H1 (cell line): ENCODE measurements at regions not wholly inside any gene's neighbourhood (a gene's known extent, or its start where the extent isn't known, plus 50 kb on each side); places are given as distances from the start of the nearest gene placed in this dataset.

Source experiments
- CTCF ChIA-PET: fragments of 300-600 bp; sonication (Branson Sonifier 250); formaldehyde crosslinking; loops from one replicate; lab custom pipeline; 2021; ENCODE audit not compliant: partially characterized antibody; lab: Charles Lee
- POLR2A ChIA-PET: fragments of 300-600 bp; sonication (Branson Sonifier 250); formaldehyde crosslinking; loops from one replicate; lab custom pipeline; 2021; ENCODE audit warnings: inconsistent platforms; ENCODE audit not compliant: partially characterized antibody; lab: Charles Lee
- DNase-seq, 2 experiments: peaks; one replicate each; pipeline versions ENCODE4 v3.0.0 to v3.0.0-alpha.2; 2010 to 2022; ENCODE audit warnings: low spot score in 2 of 2, low read depth in 1 of 2, mixed read lengths in 1 of 2
- FAIRE-seq: peaks from 2 replicates; lab custom pipeline; 2011; peaks lifted over from hg19 to GRCh38; lab: Jason Lieb, UNC
- H2AFZ ChIP-seq: 2 replicates; pipeline ENCODE4 v1.8.1; 2012; ENCODE audit warnings: low read length, inconsistent platforms
- H2AK5ac ChIP-seq: 2 replicates; pipeline ENCODE4 v1.6.1; 2013; ENCODE audit warnings: low read depth, low read length
- H2BK120ac ChIP-seq: replicated peaks from 2 replicates; pipeline ENCODE3; 2013; ENCODE audit warnings: low read depth, low read length, inconsistent platforms
- H2BK12ac ChIP-seq: 2 replicates; pipeline ENCODE4 v1.6.1; 2013; ENCODE audit warnings: low read depth, low read length
- H2BK15ac ChIP-seq: 2 replicates; pipeline ENCODE4 v1.6.1; 2013; ENCODE audit warnings: low read length
- H2BK20ac ChIP-seq: 2 replicates; pipeline ENCODE4 v1.6.1; 2013; ENCODE audit warnings: low read length
- H2BK5ac ChIP-seq: 2 replicates; pipeline ENCODE4 v1.6.1; 2013; ENCODE audit warnings: low read depth, low read length
- H3K14ac ChIP-seq: 2 replicates; pipeline ENCODE4 v1.6.1; 2013; ENCODE audit warnings: inconsistent platforms; ENCODE audit not compliant: insufficient read length
- H3K18ac ChIP-seq: 2 replicates; pipeline ENCODE4 v1.6.1; 2013; ENCODE audit warnings: low read length; ENCODE audit errors: extremely low read depth
- H3K23ac ChIP-seq: 2 replicates; pipeline ENCODE4 v1.6.1; 2013; ENCODE audit warnings: inconsistent platforms; ENCODE audit not compliant: insufficient read length
- H3K23me2 ChIP-seq: 2 replicates; pipeline ENCODE4 v1.6.1; 2013; ENCODE audit warnings: low read depth, low read length
- H3K27ac ChIP-seq: 2 replicates; pipeline ENCODE4 v1.6.1; 2011; ENCODE audit warnings: low read depth, low read length, inconsistent platforms
- H3K27me3 ChIP-seq, 4 experiments: replicated peaks in 1 of 4; 1 replicate in 1 of 4; 2 replicates in 3 of 4; pipeline versions ENCODE4 v1.6.1 to v1.8.1; 2011 to 2013; ENCODE audit warnings: low read length in 3 of 4, mild to moderate bottlenecking in 3 of 4, inconsistent platforms in 2 of 4, mixed read lengths in 2 of 4, moderate library complexity in 1 of 4; ENCODE audit not compliant: control insufficient read depth in 3 of 4, insufficient read depth in 3 of 4; ENCODE audit errors: extremely low read depth in 1 of 4
- H3K36me3 ChIP-seq, 4 experiments: 2 replicates each; pipeline versions ENCODE4 v1.6.1 to v1.8.1; 2011 to 2013; ENCODE audit warnings: mild to moderate bottlenecking in 4 of 4, low read length in 3 of 4, moderate library complexity in 2 of 4, control low read depth in 1 of 4, inconsistent platforms in 1 of 4; ENCODE audit not compliant: insufficient read depth in 4 of 4, control insufficient read depth in 2 of 4
- H3K4ac ChIP-seq: replicated peaks from 2 replicates; pipeline ENCODE3; 2013; ENCODE audit warnings: low read length, low read depth, mixed read lengths, inconsistent platforms; ENCODE audit not compliant: insufficient read length
- H3K4me1 ChIP-seq, 4 experiments: replicated peaks in 1 of 4; 1 replicate in 1 of 4; 2 replicates in 3 of 4; pipeline versions ENCODE4 v1.6.1 to v1.8.1; 2011 to 2013; ENCODE audit warnings: low read length in 3 of 4, inconsistent platforms in 2 of 4, mixed read lengths in 1 of 4; ENCODE audit not compliant: insufficient read depth in 4 of 4, control insufficient read depth in 3 of 4
- H3K4me2 ChIP-seq, 2 experiments: 2 replicates each; pipeline versions ENCODE4 v1.6.1 to v1.8.1; 2011 to 2013; ENCODE audit warnings: low read depth in 2 of 2, low read length in 2 of 2, control low read depth in 1 of 2, inconsistent platforms in 1 of 2, mild to moderate bottlenecking in 1 of 2; ENCODE audit not compliant: insufficient read depth in 1 of 2
- H3K4me3 ChIP-seq, 4 experiments: fragments of 200-600, 300-600 bp in 1 of 4; sonication (generic), shearing (Covaris generic), sonication (Bioruptor Twin) in 1 of 4; 2 replicates each; pipeline versions ENCODE4 v1.5.1 to v1.8.1; 2011 to 2016; ENCODE audit warnings: low read length in 4 of 4, low read depth in 3 of 4, control low read depth in 2 of 4, inconsistent platforms in 2 of 4, mild to moderate bottlenecking in 2 of 4, mixed read lengths in 1 of 4, moderate library complexity in 1 of 4; ENCODE audit not compliant: insufficient read depth in 2 of 4; ENCODE audit errors: extremely low read depth in 1 of 4
- H3K56ac ChIP-seq: replicated peaks from 2 replicates; pipeline ENCODE3; 2013; ENCODE audit warnings: low read depth, mild to moderate bottlenecking, mixed read lengths, low read length, inconsistent platforms; ENCODE audit not compliant: insufficient read length
- H3K79me1 ChIP-seq: 2 replicates; pipeline ENCODE4 v1.6.1; 2013; ENCODE audit warnings: low read depth, low read length, control low read depth
- H3K79me2 ChIP-seq, 2 experiments: 2 replicates each; pipeline versions ENCODE4 v1.6.1 to v1.8.1; 2012 to 2013; ENCODE audit warnings: low read length in 2 of 2, mild to moderate bottlenecking in 2 of 2, inconsistent platforms in 1 of 2; ENCODE audit not compliant: insufficient read depth in 2 of 2, control insufficient read depth in 1 of 2
- H3K9ac ChIP-seq, 4 experiments: replicated peaks in 1 of 4; 1 replicate in 1 of 4; 2 replicates in 3 of 4; pipeline versions ENCODE4 v1.6.1 to v1.8.1; 2011 to 2013; ENCODE audit warnings: low read depth in 3 of 4, low read length in 3 of 4, control low read depth in 2 of 4, mild to moderate bottlenecking in 2 of 4, moderate library complexity in 2 of 4, inconsistent platforms in 1 of 4; ENCODE audit errors: extremely low read depth in 1 of 4
- H3K9me3 ChIP-seq, 2 experiments: 2 replicates each; pipeline versions ENCODE4 v1.6.1 to v1.8.1; 2012 to 2013; ENCODE audit warnings: mild to moderate bottlenecking in 2 of 2, moderate library complexity in 2 of 2, control low read depth in 1 of 2, inconsistent platforms in 1 of 2, low read depth in 1 of 2, low read length in 1 of 2, mixed read lengths in 1 of 2; ENCODE audit not compliant: insufficient read depth in 2 of 2
- H4K20me1 ChIP-seq, 2 experiments: replicated peaks in 1 of 2; 2 replicates each; pipeline versions ENCODE3 to v1.8.1; 2011 to 2013; ENCODE audit warnings: inconsistent platforms in 2 of 2, low read length in 2 of 2, mild to moderate bottlenecking in 1 of 2; ENCODE audit not compliant: insufficient read depth in 2 of 2, control insufficient read depth in 1 of 2
- H4K5ac ChIP-seq: 2 replicates; pipeline ENCODE4 v1.6.1; 2013; ENCODE audit warnings: low read length, low read depth, mixed read lengths, inconsistent platforms; ENCODE audit not compliant: insufficient read length
- H4K8ac ChIP-seq: 2 replicates; pipeline ENCODE4 v1.8.0; 2013; ENCODE audit warnings: mild to moderate bottlenecking, moderate library complexity, low read length, inconsistent platforms; ENCODE audit not compliant: insufficient read depth; ENCODE audit errors: extremely low read depth
- H4K91ac ChIP-seq: replicated peaks from 2 replicates; pipeline ENCODE3; 2013; ENCODE audit warnings: low read length, mixed read lengths, inconsistent platforms; ENCODE audit not compliant: insufficient read length
- POLR2AphosphoS5 ChIP-seq: IDR thresholded peaks from 2 replicates; pipeline ENCODE4 v1.6.1; 2011; ENCODE audit warnings: low read depth, low read length
- RFX5 ChIP-seq: IDR thresholded peaks from 2 replicates; pipeline ENCODE4 v1.6.1; 2011; ENCODE audit warnings: low read depth, low read length, improper control_type of control experiment, borderline replicate concordance
- WGBS, 2 experiments: shearing (Covaris generic) in 1 of 2; methylation state at CpG; one replicate each; pipeline versions ENCODE4 v1.1.6 to v1.1.7; 2013 to 2015; ENCODE audit warnings: low lambda C conversion rate in 2 of 2, mixed read lengths in 2 of 2, inconsistent platforms in 1 of 2, low coverage in 1 of 2, missing lambda C conversion rate in 1 of 2; ENCODE audit not compliant: insufficient replicate concordance in 2 of 2, insufficient coverage in 1 of 2, insufficient read length in 1 of 2; ENCODE audit errors: extremely low coverage in 1 of 2, missing lambda C conversion rate in 1 of 2; 5-methylcytosine and 5-hydroxymethylcytosine counted together
- TF ChIP-seq, protein P1 (sequence below): IDR thresholded peaks from 2 replicates; pipeline ENCODE4 v1.6.1; 2012; ENCODE audit warnings: low read length, inconsistent platforms

DNA sequence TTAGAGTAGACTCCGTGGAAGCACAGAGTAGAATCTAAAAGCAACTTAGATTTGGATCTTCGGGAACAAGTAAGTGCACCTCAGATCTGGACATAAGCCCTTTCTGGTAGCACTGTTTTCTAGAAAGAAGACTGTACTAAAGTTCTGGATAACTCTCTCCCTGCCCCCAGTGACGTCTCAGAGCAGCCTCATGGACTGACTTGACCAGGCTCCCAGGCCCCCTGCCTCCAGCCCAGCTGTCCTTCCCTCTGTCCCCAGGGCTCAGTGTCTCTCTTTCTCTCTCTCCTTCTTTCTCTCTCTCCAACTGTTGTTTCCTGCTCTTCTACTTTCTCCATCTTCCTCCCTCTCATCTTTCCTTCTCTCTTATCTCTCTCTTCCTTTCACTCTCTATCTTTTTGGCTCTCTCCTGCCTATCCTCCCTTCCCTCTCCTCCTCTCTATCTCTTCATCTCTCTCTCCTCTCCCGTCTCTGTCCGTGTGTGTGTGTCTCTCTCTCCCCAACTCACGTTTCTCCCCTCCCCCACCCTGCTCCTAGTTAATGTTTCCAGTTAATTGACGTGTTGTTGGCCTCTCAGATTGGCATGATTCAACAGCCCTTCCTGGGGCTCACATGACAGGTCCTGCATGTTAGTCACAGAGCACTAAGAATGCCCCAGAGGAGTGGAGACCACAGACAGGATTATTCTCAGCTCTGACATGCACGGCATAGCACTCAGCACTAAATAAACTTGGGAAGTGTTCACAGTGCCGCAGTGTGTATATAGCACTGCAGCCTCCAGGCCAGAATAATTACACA is 180.4 kb upstream of the FOXQ1 start:
- CTCF ChIA-PET: interaction anchor here (0.8 kb wide), 1 partner anchor 114 kb away, joined by 3 read pairs; no protein-coding TSS in a partner anchor

More for the DNA sequence above, 180.4 kb upstream of the FOXQ1 start:
- FAIRE-seq (no peak), DNase-seq (no peak)
- H3K79me2 ChIP-seq: no peaks in the 10 kb centered on the region
- H2AK5ac ChIP-seq: no peak overlapping the region
- H3K14ac ChIP-seq: no peak overlapping the region
- no peak for TF ChIP-seq POLR2AphosphoS5
- TF ChIP-seq, protein P1, sequence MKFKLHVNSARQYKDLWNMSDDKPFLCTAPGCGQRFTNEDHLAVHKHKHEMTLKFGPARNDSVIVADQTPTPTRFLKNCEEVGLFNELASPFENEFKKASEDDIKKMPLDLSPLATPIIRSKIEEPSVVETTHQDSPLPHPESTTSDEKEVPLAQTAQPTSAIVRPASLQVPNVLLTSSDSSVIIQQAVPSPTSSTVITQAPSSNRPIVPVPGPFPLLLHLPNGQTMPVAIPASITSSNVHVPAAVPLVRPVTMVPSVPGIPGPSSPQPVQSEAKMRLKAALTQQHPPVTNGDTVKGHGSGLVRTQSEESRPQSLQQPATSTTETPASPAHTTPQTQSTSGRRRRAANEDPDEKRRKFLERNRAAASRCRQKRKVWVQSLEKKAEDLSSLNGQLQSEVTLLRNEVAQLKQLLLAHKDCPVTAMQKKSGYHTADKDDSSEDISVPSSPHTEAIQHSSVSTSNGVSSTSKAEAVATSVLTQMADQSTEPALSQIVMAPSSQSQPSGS: no peak
- TF ChIP-seq RFX5: no peak
- no peak overlapping the region for H3K4ac ChIP-seq
- no peaks in the 10 kb centered on the region for H3K27me3 ChIP-seq
- H3K4me2 ChIP-seq: no peak overlapping the region
- H2BK120ac ChIP-seq: no peak overlapping the region
- no peak overlapping the region for H3K9ac ChIP-seq
- H3K23ac ChIP-seq: no peak overlapping the region
- no peak overlapping the region for H2BK15ac ChIP-seq
- no peaks in the 10 kb centered on the region for H3K9me3 ChIP-seq
- no peak overlapping the region for H3K27ac ChIP-seq
- no peak overlapping the region for H4K5ac ChIP-seq
- no peaks in the 10 kb centered on the region for H3K79me1 ChIP-seq
- no peak overlapping the region for H2BK20ac ChIP-seq
- 85% methylated on average over 9 of the region's 9 CpGs; no CpG with 5 or more reads in 1 of the 2 experiments for WGBS, 2 experiments
- no peaks in the 10 kb centered on the region for H3K23me2 ChIP-seq
- no peak overlapping the region for H4K91ac ChIP-seq
- no peak overlapping the region for H2BK12ac ChIP-seq
- H4K20me1 ChIP-seq: peaks cover 0 to 1% of the 10 kb centered on the region in 2 experiments
- no peak overlapping the region for H3K18ac ChIP-seq
- H3K4me3 ChIP-seq: no peak overlapping the region
- POLR2A ChIA-PET: no interaction called here
- no peak overlapping the region for H4K8ac ChIP-seq
- no peak overlapping the region for H3K56ac ChIP-seq
- no peak overlapping the region for H2AFZ ChIP-seq
- H3K36me3 ChIP-seq: no peaks in the 10 kb centered on the region
- H2BK5ac ChIP-seq: no peak overlapping the region
- no peaks in the 10 kb centered on the region for H3K4me1 ChIP-seq
